ENCODE measurements at regions not wholly inside any gene's neighbourhood (a gene's known extent, or its start where the extent isn't known, plus 50 kb on each side); places are given as distances from the start of the nearest gene placed in this dataset.
"Not testable (repeated sequence)": the region's sequence is repeated elsewhere in the genome, so short reads cannot be mapped to it uniquely, and the experiment has no call there.

GRCh38 chr3:177842743-177843734 is 645.8 kb upstream of the TBL1XR1 start:
- no peaks in the 10 kb centered on the region for H3K9me3 ChIP-seq (ENCODE audit: control insufficient read depth in 2 of 2, low read length in 2 of 2)
- H3K36me3 ChIP-seq (ENCODE audit: control insufficient read depth in 2 of 2, insufficient read depth in 2 of 2, low read length in 2 of 2): no peaks in the 10 kb centered on the region
- H3K4me1 ChIP-seq (ENCODE audit: control insufficient read depth, insufficient read depth, low read length): no peaks in the 10 kb centered on the region
- H3K9ac ChIP-seq (ENCODE audit: low read length in 2 of 2): no peak overlapping the region
- no peaks in the 10 kb centered on the region for H3K27me3 ChIP-seq (ENCODE audit: control insufficient read depth in 1 of 2, insufficient read depth in 2 of 2, low read length in 2 of 2)
- no peak overlapping the region for H3K4me3 ChIP-seq (ENCODE audit: low read length in 2 of 2)
- H3K27ac ChIP-seq (ENCODE audit: low read length): no peak overlapping the region

- H3K4me3 ChIP-seq (ENCODE audit: low read length in 2 of 2): no peak overlapping the region
- no peak overlapping the region for H3K27ac ChIP-seq (ENCODE audit: low read length)
- H3K36me3 ChIP-seq (ENCODE audit: control insufficient read depth in 2 of 2, insufficient read depth in 2 of 2, low read length in 2 of 2): no peaks in the 10 kb centered on the region
- H3K9me3 ChIP-seq (ENCODE audit: control insufficient read depth in 2 of 2, low read length in 2 of 2): no peaks in the 10 kb centered on the region
- no peaks in the 10 kb centered on the region for H3K27me3 ChIP-seq (ENCODE audit: control insufficient read depth in 1 of 2, insufficient read depth in 2 of 2, low read length in 2 of 2)
- H3K9ac ChIP-seq (ENCODE audit: low read length in 2 of 2): no peak overlapping the region
- no peaks in the 10 kb centered on the region for H3K4me1 ChIP-seq (ENCODE audit: control insufficient read depth, insufficient read depth, low read length)
These were observed 654.9 kb upstream of the TBL1XR1 start for GRCh38 chr3:177852001-177852807.

- H3K4me3 ChIP-seq (ENCODE audit: low read length in 2 of 2): no peak overlapping the region
- H3K9ac ChIP-seq (ENCODE audit: low read length in 2 of 2): no peak overlapping the region
- H3K9me3 ChIP-seq (ENCODE audit: control insufficient read depth in 2 of 2, low read length in 2 of 2): peaks cover 0 to 4% of the 10 kb centered on the region in 2 donors
- H3K4me1 ChIP-seq (ENCODE audit: control insufficient read depth, insufficient read depth, low read length): no peaks in the 10 kb centered on the region
- no peak overlapping the region for H3K27ac ChIP-seq (ENCODE audit: low read length)
- H3K36me3 ChIP-seq (ENCODE audit: control insufficient read depth in 2 of 2, insufficient read depth in 2 of 2, low read length in 2 of 2): no peaks in the 10 kb centered on the region
- H3K27me3 ChIP-seq (ENCODE audit: control insufficient read depth in 1 of 2, insufficient read depth in 2 of 2, low read length in 2 of 2): no peaks in the 10 kb centered on the region
These were observed 657.7 kb upstream of the TBL1XR1 start for GRCh38 chr3:177855021-177855420.

GRCh38 chr3:177860184-177860583 is 662.9 kb upstream of the TBL1XR1 start:
- Histone ChIP-seq H3K4me1 (ENCODE audit: control insufficient read depth, insufficient read depth, low read length) (no peaks in the 10 kb centered on the region), H3K9ac (ENCODE audit: low read length in 2 of 2) (no peak overlapping the region), H3K36me3 (ENCODE audit: control insufficient read depth in 2 of 2, insufficient read depth in 2 of 2, low read length in 2 of 2) (no peaks in the 10 kb centered on the region), H3K4me3 (ENCODE audit: low read length in 2 of 2) (no peak overlapping the region), H3K27ac (ENCODE audit: low read length) (no peak overlapping the region), H3K27me3 (ENCODE audit: control insufficient read depth in 1 of 2, insufficient read depth in 2 of 2, low read length in 2 of 2) (no peaks in the 10 kb centered on the region), H3K9me3 (ENCODE audit: control insufficient read depth in 2 of 2, low read length in 2 of 2) (peaks cover 0 to 4% of the 10 kb centered on the region in 2 donors)

GRCh38 chr3:177862962-177863491 is 665.7 kb upstream of the TBL1XR1 start:
- Histone ChIP-seq H3K27ac (ENCODE audit: low read length) (no peak overlapping the region), H3K36me3 (ENCODE audit: control insufficient read depth in 2 of 2, insufficient read depth in 2 of 2, low read length in 2 of 2) (no peaks in the 10 kb centered on the region), H3K9ac (ENCODE audit: low read length in 2 of 2) (no peak overlapping the region), H3K4me1 (ENCODE audit: control insufficient read depth, insufficient read depth, low read length) (no peaks in the 10 kb centered on the region), H3K9me3 (ENCODE audit: control insufficient read depth in 2 of 2, low read length in 2 of 2) (peaks cover 0 to 4% of the 10 kb centered on the region in 2 donors), H3K27me3 (ENCODE audit: control insufficient read depth in 1 of 2, insufficient read depth in 2 of 2, low read length in 2 of 2) (no peaks in the 10 kb centered on the region), H3K4me3 (ENCODE audit: low read length in 2 of 2) (no peak overlapping the region)

- not testable (repeated sequence) for H3K36me3 ChIP-seq (ENCODE audit: control insufficient read depth in 2 of 2, insufficient read depth in 2 of 2, low read length in 2 of 2); H3K27me3 ChIP-seq (ENCODE audit: control insufficient read depth in 1 of 2, insufficient read depth in 2 of 2, low read length in 2 of 2); H3K9me3 ChIP-seq (ENCODE audit: control insufficient read depth in 2 of 2, low read length in 2 of 2); H3K4me3 ChIP-seq (ENCODE audit: low read length in 2 of 2); H3K9ac ChIP-seq (ENCODE audit: low read length in 2 of 2); H3K27ac ChIP-seq (ENCODE audit: low read length)
- H3K4me1 ChIP-seq (ENCODE audit: control insufficient read depth, insufficient read depth, low read length): peaks cover 11% of the 10 kb centered on the region
These were observed 665.0 kb upstream of the KCNMB2 start for GRCh38 chr3:177871267-177871666.

- no peaks in the 10 kb centered on the region for H3K36me3 ChIP-seq (ENCODE audit: control insufficient read depth in 2 of 2, insufficient read depth in 2 of 2, low read length in 2 of 2)
- peaks cover 11% of the 10 kb centered on the region for H3K4me1 ChIP-seq (ENCODE audit: control insufficient read depth, insufficient read depth, low read length)
- no peak overlapping the region for H3K27ac ChIP-seq (ENCODE audit: low read length)
- no peaks in the 10 kb centered on the region for H3K27me3 ChIP-seq (ENCODE audit: control insufficient read depth in 1 of 2, insufficient read depth in 2 of 2, low read length in 2 of 2)
- no peak overlapping the region for H3K9ac ChIP-seq (ENCODE audit: low read length in 2 of 2)
- no peak overlapping the region for H3K4me3 ChIP-seq (ENCODE audit: low read length in 2 of 2)
- H3K9me3 ChIP-seq (ENCODE audit: control insufficient read depth in 2 of 2, low read length in 2 of 2): no peaks in the 10 kb centered on the region
These were observed 658.0 kb upstream of the KCNMB2 start for GRCh38 chr3:177878192-177878591.

GRCh38 chr3:177878957-177879356 is 657.3 kb upstream of the KCNMB2 start:
- no peak overlapping the region for H3K27ac ChIP-seq (ENCODE audit: low read length)
- no peaks in the 10 kb centered on the region for H3K36me3 ChIP-seq (ENCODE audit: control insufficient read depth in 2 of 2, insufficient read depth in 2 of 2, low read length in 2 of 2)
- no peak overlapping the region for H3K4me3 ChIP-seq (ENCODE audit: low read length in 2 of 2)
- H3K9ac ChIP-seq (ENCODE audit: low read length in 2 of 2): no peak overlapping the region
- H3K9me3 ChIP-seq (ENCODE audit: control insufficient read depth in 2 of 2, low read length in 2 of 2): no peaks in the 10 kb centered on the region
- no peaks in the 10 kb centered on the region for H3K27me3 ChIP-seq (ENCODE audit: control insufficient read depth in 1 of 2, insufficient read depth in 2 of 2, low read length in 2 of 2)
- H3K4me1 ChIP-seq (ENCODE audit: control insufficient read depth, insufficient read depth, low read length): peaks cover 11% of the 10 kb centered on the region

- H3K9ac ChIP-seq (ENCODE audit: low read length in 2 of 2): no peak overlapping the region
- no peaks in the 10 kb centered on the region for H3K9me3 ChIP-seq (ENCODE audit: control insufficient read depth in 2 of 2, low read length in 2 of 2)
- H3K27ac ChIP-seq (ENCODE audit: low read length): no peak overlapping the region
- no peaks in the 10 kb centered on the region for H3K27me3 ChIP-seq (ENCODE audit: control insufficient read depth in 1 of 2, insufficient read depth in 2 of 2, low read length in 2 of 2)
- no peaks in the 10 kb centered on the region for H3K36me3 ChIP-seq (ENCODE audit: control insufficient read depth in 2 of 2, insufficient read depth in 2 of 2, low read length in 2 of 2)
- no peak overlapping the region for H3K4me3 ChIP-seq (ENCODE audit: low read length in 2 of 2)
- no peaks in the 10 kb centered on the region for H3K4me1 ChIP-seq (ENCODE audit: control insufficient read depth, insufficient read depth, low read length)
These were observed 654.9 kb upstream of the KCNMB2 start for GRCh38 chr3:177881351-177881750.

GRCh38 chr3:177882124-177882648 is 654.0 kb upstream of the KCNMB2 start:
- H3K9me3 ChIP-seq (ENCODE audit: control insufficient read depth in 2 of 2, low read length in 2 of 2): no peaks in the 10 kb centered on the region
- no peaks in the 10 kb centered on the region for H3K36me3 ChIP-seq (ENCODE audit: control insufficient read depth in 2 of 2, insufficient read depth in 2 of 2, low read length in 2 of 2)

More at GRCh38 chr3:177882124-177882648, 654.0 kb upstream of the KCNMB2 start:
- Histone ChIP-seq H3K27me3 (ENCODE audit: control insufficient read depth in 1 of 2, insufficient read depth in 2 of 2, low read length in 2 of 2) (no peaks in the 10 kb centered on the region), H3K27ac (ENCODE audit: low read length) (no peak overlapping the region), H3K4me1 (ENCODE audit: control insufficient read depth, insufficient read depth, low read length) (no peaks in the 10 kb centered on the region), H3K9ac (ENCODE audit: low read length in 2 of 2) (no peak overlapping the region), H3K4me3 (ENCODE audit: low read length in 2 of 2) (no peak overlapping the region)

All from stomach smooth muscle (tissue), 2 donors.